Spleen (tissue), 7 donors: ENCODE measurements at regions not wholly inside any gene's neighbourhood (a gene's known extent, or its start where the extent isn't known, plus 50 kb on each side); places are given as distances from the start of the nearest gene placed in this dataset.

ENCODE experiments used
- POLR2A ChIP-seq, 3 donors: fragments of 450-650 bp; IDR thresholded peaks; one replicate each; pipeline ENCODE4 v1.5.1; 2017; ENCODE audit warnings: antibody characterized with exemption in 3 of 3, mild to moderate bottlenecking in 1 of 3
- POLR2AphosphoS5 ChIP-seq, 3 donors: sonication (generic); formaldehyde crosslinking; IDR thresholded peaks; one replicate each; pipeline ENCODE4 v1.5.1; 2017; ENCODE audit warnings: antibody characterized with exemption in 3 of 3
- TF ChIP-seq, protein P1 (sequence below), 11 experiments: fragments of 200-600 bp in 7 of 11; fragments of 450-650 bp in 4 of 11; sonication (generic) in 4 of 11; IDR thresholded peaks in 8 of 11; conservative IDR thresholded peaks in 3 of 11; 1 replicate in 7 of 11; 2 replicates in 4 of 11; pipeline versions ENCODE4 v1.4.0 to v1.8.0; 2016 to 2021; ENCODE audit warnings: antibody characterized with exemption in 11 of 11, inconsistent platforms in 4 of 11, mild to moderate bottlenecking in 1 of 11
- donor health status: DM: no; HTN: no; CAD: no; lungs with moderate emphysema.
- donor health status: DM: no; HTN: no; CAD: no.
- donor health status: DM: no; HTN: no; CAD: no.

DNA sequence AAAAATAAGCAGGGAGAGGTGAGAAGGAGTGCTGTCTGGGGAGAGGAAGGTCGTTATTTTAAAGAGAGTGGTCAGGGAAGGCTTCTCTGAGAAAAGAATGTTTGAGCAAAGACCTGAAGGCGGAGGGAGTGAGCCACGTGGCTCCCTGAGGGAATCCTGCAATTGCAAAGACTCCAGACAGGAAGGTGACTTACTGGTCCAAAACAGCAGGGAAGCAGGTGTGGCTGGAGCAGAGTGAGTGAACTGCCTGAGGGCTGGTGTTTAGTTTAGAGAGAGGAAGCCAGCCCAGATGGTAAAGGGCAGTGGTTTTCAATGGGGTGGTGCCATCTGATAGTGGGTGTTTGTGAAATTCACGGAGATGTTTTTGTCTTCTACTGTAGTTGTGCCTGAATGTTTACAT is 58.8 kb upstream of the LTA4H start:
- no peak for TF ChIP-seq POLR2A (IDR thresholded peaks at IDR 0.05)
- TF ChIP-seq POLR2AphosphoS5 (IDR thresholded peaks at IDR 0.05), result no peak
- TF ChIP-seq, protein P1, sequence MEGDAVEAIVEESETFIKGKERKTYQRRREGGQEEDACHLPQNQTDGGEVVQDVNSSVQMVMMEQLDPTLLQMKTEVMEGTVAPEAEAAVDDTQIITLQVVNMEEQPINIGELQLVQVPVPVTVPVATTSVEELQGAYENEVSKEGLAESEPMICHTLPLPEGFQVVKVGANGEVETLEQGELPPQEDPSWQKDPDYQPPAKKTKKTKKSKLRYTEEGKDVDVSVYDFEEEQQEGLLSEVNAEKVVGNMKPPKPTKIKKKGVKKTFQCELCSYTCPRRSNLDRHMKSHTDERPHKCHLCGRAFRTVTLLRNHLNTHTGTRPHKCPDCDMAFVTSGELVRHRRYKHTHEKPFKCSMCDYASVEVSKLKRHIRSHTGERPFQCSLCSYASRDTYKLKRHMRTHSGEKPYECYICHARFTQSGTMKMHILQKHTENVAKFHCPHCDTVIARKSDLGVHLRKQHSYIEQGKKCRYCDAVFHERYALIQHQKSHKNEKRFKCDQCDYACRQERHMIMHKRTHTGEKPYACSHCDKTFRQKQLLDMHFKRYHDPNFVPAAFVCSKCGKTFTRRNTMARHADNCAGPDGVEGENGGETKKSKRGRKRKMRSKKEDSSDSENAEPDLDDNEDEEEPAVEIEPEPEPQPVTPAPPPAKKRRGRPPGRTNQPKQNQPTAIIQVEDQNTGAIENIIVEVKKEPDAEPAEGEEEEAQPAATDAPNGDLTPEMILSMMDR (IDR thresholded peaks at IDR 0.05 in 8 of 11, conservative IDR thresholded peaks at IDR 0.05 in 3 of 11), result no peak
